HEK293 (cell line): ENCODE measurements at regions not wholly inside any gene's neighbourhood (a gene's known extent, or its start where the extent isn't known, plus 50 kb on each side); places are given as distances from the start of the nearest gene placed in this dataset.

Source experiments
- CTCF ChIA-PET: fragments of 350-600 bp; formaldehyde crosslinking; extraction: SDS; loops from one replicate; lab custom pipeline; 2021; ENCODE audit warnings: antibody characterized with exemption; lab: Yijun Ruan, JAX
- POLR2A ChIA-PET: fragments of 300-600 bp; formaldehyde crosslinking; extraction: SDS; loops from one replicate; lab custom pipeline; 2020; ENCODE audit warnings: antibody characterized with exemption, inconsistent platforms; lab: Yijun Ruan, JAX
- H3K27ac ChIP-seq: fragments of 200-500 bp; sonication (Bioruptor generic); 2 replicates; pipeline ENCODE4 v1.5.1; 2014; ENCODE audit warnings: low read depth, low read length, control low read depth, inconsistent platforms; ENCODE audit errors: extremely low read depth
- H3K36me3 ChIP-seq, 2 experiments: fragments of 200-500 bp in 1 of 2; sonication (Bioruptor generic) in 1 of 2; 1 replicate in 1 of 2; 2 replicates in 1 of 2; pipeline ENCODE4 v1.5.1; 2014 to 2017; ENCODE audit warnings: inconsistent platforms in 2 of 2, low read length in 2 of 2; ENCODE audit not compliant: control insufficient read depth in 2 of 2, insufficient read depth in 1 of 2
- H3K4me1 ChIP-seq: fragments of 200-500 bp; sonication (Bioruptor generic); 2 replicates; pipeline ENCODE4 v1.5.1; 2014; ENCODE audit warnings: mild to moderate bottlenecking, low read length, inconsistent platforms; ENCODE audit not compliant: control insufficient read depth, insufficient read depth
- H3K4me3 ChIP-seq: 2 replicates; pipeline ENCODE4 v1.5.1; 2011; ENCODE audit warnings: low read depth, mild to moderate bottlenecking, control low read depth, low read length, moderate library complexity
- H3K9me3 ChIP-seq: fragments of 200-500 bp; sonication (Bioruptor generic); 2 replicates; pipeline ENCODE4 v1.5.1; 2014; ENCODE audit warnings: low read depth, low read length, inconsistent platforms; ENCODE audit not compliant: control insufficient read depth, insufficient read depth
- PRDM1 ChIP-seq: fragments of 450-650 bp; formaldehyde crosslinking; IDR thresholded peaks from 2 replicates; pipeline ENCODE4; 2016; ENCODE audit warnings: missing biosample characterization, missing genetic modification characterization
- SCRT2 ChIP-seq: fragments of 450-650 bp; formaldehyde crosslinking; IDR thresholded peaks from 2 replicates; pipeline ENCODE4 v1.5.1; 2016; ENCODE audit warnings: missing biosample characterization, missing genetic modification characterization
- TCF7L2 ChIP-seq: IDR thresholded peaks from 2 replicates; pipeline ENCODE4 v1.6.1; 2011; ENCODE audit warnings: low read depth, mild to moderate bottlenecking, inconsistent platforms, low read length, moderate library complexity, borderline replicate concordance
- YY2 ChIP-seq: fragments of 450-650 bp; formaldehyde crosslinking; IDR thresholded peaks from 2 replicates; pipeline ENCODE4 v1.5.1; 2016; ENCODE audit warnings: missing biosample characterization, missing genetic modification characterization
- ZNF133 ChIP-seq: fragments of 450-650 bp; formaldehyde crosslinking; IDR thresholded peaks from 2 replicates; pipeline ENCODE4 v1.5.1; 2016; ENCODE audit warnings: missing biosample characterization, missing genetic modification characterization
- ZNF155 ChIP-seq: fragments of 450-650 bp; formaldehyde crosslinking; IDR thresholded peaks from 2 replicates; pipeline ENCODE4 v1.5.1; 2016; ENCODE audit warnings: missing biosample characterization, missing genetic modification characterization
- ZNF223 ChIP-seq: fragments of 450-650 bp; formaldehyde crosslinking; IDR thresholded peaks from 2 replicates; pipeline ENCODE4 v1.5.1; 2016; ENCODE audit warnings: missing biosample characterization, missing genetic modification characterization
- ZNF335 ChIP-seq: fragments of 450-650 bp; formaldehyde crosslinking; conservative IDR thresholded peaks from 2 replicates; pipeline ENCODE4 v1.5.1; 2016; ENCODE audit warnings: missing biosample characterization, missing genetic modification characterization
- ZNF37A ChIP-seq: fragments of 450-650 bp; IDR thresholded peaks from 2 replicates; pipeline ENCODE4 v1.5.1; 2018; ENCODE audit warnings: missing biosample characterization, missing genetic modification characterization
- ZNF558 ChIP-seq: fragments of 450-650 bp; formaldehyde crosslinking; IDR thresholded peaks from 2 replicates; pipeline ENCODE4 v1.5.1; 2016; ENCODE audit warnings: missing biosample characterization, missing genetic modification characterization
- ZNF600 ChIP-seq: fragments of 450-650 bp; formaldehyde crosslinking; IDR thresholded peaks from 2 replicates; pipeline ENCODE4 v1.5.1; 2016; ENCODE audit warnings: missing biosample characterization, missing genetic modification characterization
- ZNF626 ChIP-seq: fragments of 450-650 bp; sonication (Bioruptor Pico); formaldehyde crosslinking; IDR thresholded peaks from 2 replicates; pipeline ENCODE4 v1.5.1; 2018; ENCODE audit warnings: missing biosample characterization, missing genetic modification characterization, inconsistent platforms
- ZNF658 ChIP-seq: fragments of 450-650 bp; formaldehyde crosslinking; IDR thresholded peaks from 2 replicates; pipeline ENCODE4; 2016; ENCODE audit warnings: missing biosample characterization, missing genetic modification characterization
- ZNF777 ChIP-seq: fragments of 450-650 bp; formaldehyde crosslinking; IDR thresholded peaks from 2 replicates; pipeline ENCODE4 v1.5.1; 2017; ENCODE audit warnings: missing biosample characterization, missing genetic modification characterization, borderline replicate concordance
- ZSCAN16 ChIP-seq: fragments of 450-650 bp; formaldehyde crosslinking; IDR thresholded peaks from 2 replicates; pipeline ENCODE4 v1.5.1; 2016; ENCODE audit warnings: missing biosample characterization, missing genetic modification characterization
- TF ChIP-seq, protein P1 (sequence below): fragments of 450-650 bp; formaldehyde crosslinking; IDR thresholded peaks from 2 replicates; pipeline ENCODE4 v1.5.1; 2016; ENCODE audit warnings: missing biosample characterization, missing genetic modification characterization
- TF ChIP-seq, protein P2 (sequence below): fragments of 450-650 bp; formaldehyde crosslinking; IDR thresholded peaks from 2 replicates; pipeline ENCODE4 v1.5.1; 2016; ENCODE audit warnings: missing biosample characterization, missing genetic modification characterization, low read depth
- TF ChIP-seq, protein P3 (sequence below): fragments of 450-650 bp; formaldehyde crosslinking; IDR thresholded peaks from 2 replicates; pipeline ENCODE4 v1.5.1; 2016; ENCODE audit warnings: missing biosample characterization, missing genetic modification characterization, borderline replicate concordance
- TF ChIP-seq, protein P4 (sequence below): fragments of 450-650 bp; formaldehyde crosslinking; conservative IDR thresholded peaks from 2 replicates; pipeline ENCODE4 v1.5.1; 2016; ENCODE audit warnings: low read depth, missing biosample characterization, missing genetic modification characterization

DNA sequence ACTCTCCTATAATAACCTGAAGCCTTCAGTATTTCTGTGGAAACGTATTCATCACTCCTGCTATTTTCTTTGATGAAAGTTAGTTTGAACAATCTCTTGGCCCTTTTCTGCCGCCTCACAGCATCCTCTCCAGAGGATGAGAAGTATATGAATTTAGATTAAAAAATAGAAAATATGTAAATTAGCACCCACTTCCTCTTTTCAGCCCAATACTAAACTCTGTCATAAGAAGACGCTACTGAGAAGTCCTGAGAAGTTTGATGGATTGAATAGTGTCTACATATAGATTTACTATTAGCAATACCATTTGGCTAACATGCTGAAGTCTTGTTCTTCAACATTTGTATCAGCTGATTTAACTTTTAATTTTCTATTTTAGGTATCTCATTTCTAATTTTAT, 526.4 kb upstream of the SPHKAP start:
- TF ChIP-seq, protein P1, sequence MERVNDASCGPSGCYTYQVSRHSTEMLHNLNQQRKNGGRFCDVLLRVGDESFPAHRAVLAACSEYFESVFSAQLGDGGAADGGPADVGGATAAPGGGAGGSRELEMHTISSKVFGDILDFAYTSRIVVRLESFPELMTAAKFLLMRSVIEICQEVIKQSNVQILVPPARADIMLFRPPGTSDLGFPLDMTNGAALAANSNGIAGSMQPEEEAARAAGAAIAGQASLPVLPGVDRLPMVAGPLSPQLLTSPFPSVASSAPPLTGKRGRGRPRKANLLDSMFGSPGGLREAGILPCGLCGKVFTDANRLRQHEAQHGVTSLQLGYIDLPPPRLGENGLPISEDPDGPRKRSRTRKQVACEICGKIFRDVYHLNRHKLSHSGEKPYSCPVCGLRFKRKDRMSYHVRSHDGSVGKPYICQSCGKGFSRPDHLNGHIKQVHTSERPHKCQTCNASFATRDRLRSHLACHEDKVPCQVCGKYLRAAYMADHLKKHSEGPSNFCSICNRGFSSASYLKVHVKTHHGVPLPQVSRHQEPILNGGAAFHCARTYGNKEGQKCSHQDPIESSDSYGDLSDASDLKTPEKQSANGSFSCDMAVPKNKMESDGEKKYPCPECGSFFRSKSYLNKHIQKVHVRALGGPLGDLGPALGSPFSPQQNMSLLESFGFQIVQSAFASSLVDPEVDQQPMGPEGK (tag by site-specific recombination): no peak
- TF ChIP-seq YY2 (no peak), SCRT2 (no peak), ZNF155 (no peak), ZNF626 (tag by site-specific recombination) (no peak)
- Histone ChIP-seq H3K27ac (no peak overlapping the region), H3K4me3 (no peak overlapping the region), H3K4me1 (no peaks in the 10 kb centered on the region), H3K36me3 (no peaks in the 10 kb centered on the region), H3K9me3 (no peaks in the 10 kb centered on the region)
- ChIA-PET POLR2A (no interaction called here), CTCF (interaction anchor here (0.7 kb wide), 1 partner anchor 36 kb away, joined by 3 read pairs; no protein-coding TSS in a partner anchor)

DNA sequence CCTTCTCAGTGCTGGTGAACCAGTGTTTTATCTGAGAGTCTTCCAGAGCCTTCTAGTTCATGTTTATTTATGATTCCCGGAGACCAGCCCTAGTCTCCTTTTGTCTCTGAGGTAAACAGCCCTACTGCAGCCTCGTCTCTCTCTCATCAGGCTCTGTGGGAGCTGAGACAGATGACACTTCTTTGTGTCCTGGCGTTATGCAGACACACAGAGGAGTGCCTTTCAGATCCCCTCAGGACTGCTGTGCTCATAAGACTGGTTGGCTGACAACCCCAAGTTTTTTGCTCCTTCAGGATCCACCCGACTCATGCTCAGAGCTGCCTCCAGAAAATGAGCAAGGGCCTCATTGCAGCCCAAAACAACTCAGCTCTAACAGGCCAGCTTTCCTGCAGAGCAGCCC, 523.8 kb upstream of the SPHKAP start:
- ChIA-PET POLR2A (no interaction called here), CTCF (no interaction called here)

More for the DNA sequence above, 523.8 kb upstream of the SPHKAP start:
- H3K27ac ChIP-seq: no peak overlapping the region
- no peaks in the 10 kb centered on the region for H3K36me3 ChIP-seq
- no peaks in the 10 kb centered on the region for H3K4me1 ChIP-seq
- H3K4me3 ChIP-seq: no peak overlapping the region
- no peaks in the 10 kb centered on the region for H3K9me3 ChIP-seq
- TF ChIP-seq ZNF223: no peak
- TF ChIP-seq, protein P2, sequence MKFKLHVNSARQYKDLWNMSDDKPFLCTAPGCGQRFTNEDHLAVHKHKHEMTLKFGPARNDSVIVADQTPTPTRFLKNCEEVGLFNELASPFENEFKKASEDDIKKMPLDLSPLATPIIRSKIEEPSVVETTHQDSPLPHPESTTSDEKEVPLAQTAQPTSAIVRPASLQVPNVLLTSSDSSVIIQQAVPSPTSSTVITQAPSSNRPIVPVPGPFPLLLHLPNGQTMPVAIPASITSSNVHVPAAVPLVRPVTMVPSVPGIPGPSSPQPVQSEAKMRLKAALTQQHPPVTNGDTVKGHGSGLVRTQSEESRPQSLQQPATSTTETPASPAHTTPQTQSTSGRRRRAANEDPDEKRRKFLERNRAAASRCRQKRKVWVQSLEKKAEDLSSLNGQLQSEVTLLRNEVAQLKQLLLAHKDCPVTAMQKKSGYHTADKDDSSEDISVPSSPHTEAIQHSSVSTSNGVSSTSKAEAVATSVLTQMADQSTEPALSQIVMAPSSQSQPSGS (tag by site-specific recombination): no peak
- TF ChIP-seq ZNF335 (tag by site-specific recombination): no peak
- no peak for TF ChIP-seq ZNF600 (tag by site-specific recombination)
- TF ChIP-seq PRDM1 (tag by site-specific recombination): no peak
- TF ChIP-seq, protein P3, sequence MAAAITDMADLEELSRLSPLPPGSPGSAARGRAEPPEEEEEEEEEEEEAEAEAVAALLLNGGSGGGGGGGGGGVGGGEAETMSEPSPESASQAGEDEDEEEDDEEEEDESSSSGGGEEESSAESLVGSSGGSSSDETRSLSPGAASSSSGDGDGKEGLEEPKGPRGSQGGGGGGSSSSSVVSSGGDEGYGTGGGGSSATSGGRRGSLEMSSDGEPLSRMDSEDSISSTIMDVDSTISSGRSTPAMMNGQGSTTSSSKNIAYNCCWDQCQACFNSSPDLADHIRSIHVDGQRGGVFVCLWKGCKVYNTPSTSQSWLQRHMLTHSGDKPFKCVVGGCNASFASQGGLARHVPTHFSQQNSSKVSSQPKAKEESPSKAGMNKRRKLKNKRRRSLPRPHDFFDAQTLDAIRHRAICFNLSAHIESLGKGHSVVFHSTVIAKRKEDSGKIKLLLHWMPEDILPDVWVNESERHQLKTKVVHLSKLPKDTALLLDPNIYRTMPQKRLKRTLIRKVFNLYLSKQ (tag by site-specific recombination): no peak
- TF ChIP-seq TCF7L2: no peak
- no peak for TF ChIP-seq ZNF558 (tag by site-specific recombination)
- TF ChIP-seq ZNF37A: no peak
- TF ChIP-seq, protein P4, sequence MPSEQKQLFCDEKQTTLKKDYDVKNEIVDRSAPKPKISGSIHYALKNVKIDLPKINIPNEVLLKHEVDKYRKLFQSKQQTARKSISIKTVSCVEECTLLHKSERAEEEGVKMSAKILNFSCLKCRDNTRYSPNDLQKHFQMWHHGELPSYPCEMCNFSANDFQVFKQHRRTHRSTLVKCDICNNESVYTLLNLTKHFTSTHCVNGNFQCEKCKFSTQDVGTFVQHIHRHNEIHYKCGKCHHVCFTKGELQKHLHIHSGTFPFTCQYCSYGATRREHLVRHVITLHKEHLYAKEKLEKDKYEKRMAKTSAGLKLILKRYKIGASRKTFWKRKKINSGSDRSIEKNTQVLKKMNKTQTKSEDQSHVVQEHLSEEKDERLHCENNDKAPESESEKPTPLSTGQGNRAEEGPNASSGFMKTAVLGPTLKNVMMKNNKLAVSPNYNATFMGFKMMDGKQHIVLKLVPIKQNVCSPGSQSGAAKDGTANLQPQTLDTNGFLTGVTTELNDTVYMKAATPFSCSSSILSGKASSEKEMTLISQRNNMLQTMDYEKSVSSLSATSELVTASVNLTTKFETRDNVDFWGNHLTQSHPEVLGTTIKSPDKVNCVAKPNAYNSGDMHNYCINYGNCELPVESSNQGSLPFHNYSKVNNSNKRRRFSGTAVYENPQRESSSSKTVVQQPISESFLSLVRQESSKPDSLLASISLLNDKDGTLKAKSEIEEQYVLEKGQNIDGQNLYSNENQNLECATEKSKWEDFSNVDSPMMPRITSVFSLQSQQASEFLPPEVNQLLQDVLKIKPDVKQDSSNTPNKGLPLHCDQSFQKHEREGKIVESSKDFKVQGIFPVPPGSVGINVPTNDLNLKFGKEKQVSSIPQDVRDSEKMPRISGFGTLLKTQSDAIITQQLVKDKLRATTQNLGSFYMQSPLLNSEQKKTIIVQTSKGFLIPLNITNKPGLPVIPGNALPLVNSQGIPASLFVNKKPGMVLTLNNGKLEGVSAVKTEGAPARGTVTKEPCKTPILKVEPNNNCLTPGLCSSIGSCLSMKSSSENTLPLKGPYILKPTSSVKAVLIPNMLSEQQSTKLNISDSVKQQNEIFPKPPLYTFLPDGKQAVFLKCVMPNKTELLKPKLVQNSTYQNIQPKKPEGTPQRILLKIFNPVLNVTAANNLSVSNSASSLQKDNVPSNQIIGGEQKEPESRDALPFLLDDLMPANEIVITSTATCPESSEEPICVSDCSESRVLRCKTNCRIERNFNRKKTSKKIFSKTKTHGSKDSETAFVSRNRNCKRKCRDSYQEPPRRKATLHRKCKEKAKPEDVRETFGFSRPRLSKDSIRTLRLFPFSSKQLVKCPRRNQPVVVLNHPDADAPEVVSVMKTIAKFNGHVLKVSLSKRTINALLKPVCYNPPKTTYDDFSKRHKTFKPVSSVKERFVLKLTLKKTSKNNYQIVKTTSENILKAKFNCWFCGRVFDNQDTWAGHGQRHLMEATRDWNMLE (tag by site-specific recombination): no peak
- no peak for TF ChIP-seq ZNF777 (tag by site-specific recombination)
- no peak for TF ChIP-seq ZNF133 (tag by site-specific recombination)
- TF ChIP-seq ZSCAN16 (tag by site-specific recombination): no peak
- TF ChIP-seq ZNF155: no peak
- TF ChIP-seq ZNF658 (tag by site-specific recombination): no peak
